ENCODE measurements at regions not wholly inside any gene's neighbourhood (a gene's known extent, or its start where the extent isn't known, plus 50 kb on each side); places are given as distances from the start of the nearest gene placed in this dataset.

- TF ChIP-seq YY1 (IDR thresholded peaks at IDR 0.05; ENCODE audit: insufficient read depth, insufficient read length): no peak
- no peak for TF ChIP-seq ZNF274 (IDR thresholded peaks at IDR 0.05; ENCODE audit: low read depth, low read length)
- no peak for TF ChIP-seq SUZ12 (IDR thresholded peaks at IDR 0.05; ENCODE audit: extremely low read depth, insufficient read depth, insufficient read length)
Observed at GRCh38 chr2:204144492-204144891, 207.9 kb downstream of the ICOS start.

All from NT2/D1 (cell line).